GM12891 (cell line): ENCODE measurements at regions not wholly inside any gene's neighbourhood (a gene's known extent, or its start where the extent isn't known, plus 50 kb on each side); places are given as distances from the start of the nearest gene placed in this dataset.

Source experiments
- DNase-seq: peaks from one replicate; pipeline ENCODE4 v3.0.0; 2011; ENCODE audit warnings: low spot score; ENCODE audit not compliant: insufficient read length
- FAIRE-seq: peaks from 2 replicates; lab custom pipeline; 2011; peaks lifted over from hg19 to GRCh38; lab: Jason Lieb, UNC
- PAX5 ChIP-seq: IDR thresholded peaks from 2 replicates; pipeline ENCODE4 v1.6.1; 2011; ENCODE audit warnings: low read length, moderate library complexity, mild to moderate bottlenecking; ENCODE audit not compliant: insufficient read depth, severe bottlenecking
- POLR2A ChIP-seq: IDR thresholded peaks from 2 replicates; pipeline ENCODE4 v1.6.1; 2011; ENCODE audit warnings: low read depth, low read length, control low read depth
- POLR2AphosphoS5 ChIP-seq: IDR thresholded peaks from 2 replicates; pipeline ENCODE4 v1.6.1; 2011; ENCODE audit warnings: low read depth, low read length, control low read depth
- POU2F2 ChIP-seq: IDR thresholded peaks from 2 replicates; pipeline ENCODE4 v1.6.1; 2011; ENCODE audit warnings: low read depth, mild to moderate bottlenecking, control low read depth, low read length, moderate library complexity
- SPI1 ChIP-seq: IDR thresholded peaks from 2 replicates; pipeline ENCODE4 v1.6.1; 2011; ENCODE audit warnings: low read depth, low read length, control low read depth
- TAF1 ChIP-seq: IDR thresholded peaks from 2 replicates; pipeline ENCODE4 v1.6.1; 2011; ENCODE audit warnings: low read depth, low read length, control low read depth

- DNase-seq (no peak), FAIRE-seq (no peak)
- no peak for TF ChIP-seq SPI1
- no peak for TF ChIP-seq PAX5
- no peak for TF ChIP-seq POLR2AphosphoS5
- no peak for TF ChIP-seq POU2F2
- TF ChIP-seq TAF1 = no peak
- TF ChIP-seq POLR2A = no peak
These were observed 105.8 kb upstream of the NTRK2 start for GRCh38 chr9:84563691-84564090.

- no peak for FAIRE-seq
- no peak for TF ChIP-seq PAX5
- TF ChIP-seq POLR2AphosphoS5 = no peak
- no peak for TF ChIP-seq SPI1
- TF ChIP-seq POLR2A = no peak
- TF ChIP-seq POU2F2 = no peak
- no peak for TF ChIP-seq TAF1
- no peak for DNase-seq
These were observed 101.7 kb upstream of the NTRK2 start for GRCh38 chr9:84567805-84568204.

- DNase-seq (no peak), FAIRE-seq (no peak)
- TF ChIP-seq POU2F2 (no peak), POLR2A (no peak), PAX5 (no peak), POLR2AphosphoS5 (no peak), SPI1 (no peak), TAF1 (no peak)
These were observed 98.9 kb upstream of the NTRK2 start for GRCh38 chr9:84570482-84571154.

GRCh38 chr9:84573083-84573482, 96.4 kb upstream of the NTRK2 start:
- no peak for FAIRE-seq
- no peak for TF ChIP-seq SPI1
- TF ChIP-seq TAF1 = no peak
- TF ChIP-seq POLR2AphosphoS5 = no peak
- no peak for TF ChIP-seq POLR2A
- no peak for TF ChIP-seq PAX5
- TF ChIP-seq POU2F2 = no peak
- no peak for DNase-seq

GRCh38 chr9:84575705-84576104, 93.8 kb upstream of the NTRK2 start:
- TF ChIP-seq TAF1 (no peak), POU2F2 (no peak), SPI1 (no peak), POLR2AphosphoS5 (no peak), PAX5 (no peak), POLR2A (no peak)
- no peak for FAIRE-seq
- no peak for DNase-seq

GRCh38 chr9:84583866-84584265, 85.7 kb upstream of the NTRK2 start:
- no peak for FAIRE-seq
- TF ChIP-seq SPI1 = no peak
- TF ChIP-seq PAX5 = no peak
- TF ChIP-seq POLR2A = no peak
- no peak for TF ChIP-seq POU2F2
- no peak for DNase-seq

- no peak for FAIRE-seq
- TF ChIP-seq SPI1 (no peak), POLR2A (no peak), PAX5 (no peak), TAF1 (no peak), POLR2AphosphoS5 (no peak), POU2F2 (no peak)
These were observed 82.9 kb upstream of the NTRK2 start for GRCh38 chr9:84586662-84587061.

GRCh38 chr9:84587153-84587552, 82.4 kb upstream of the NTRK2 start:
- no peak for DNase-seq
- no peak for TF ChIP-seq TAF1
- TF ChIP-seq POLR2A = no peak
- TF ChIP-seq SPI1 = no peak
- TF ChIP-seq POU2F2 = no peak
- no peak for TF ChIP-seq PAX5
- TF ChIP-seq POLR2AphosphoS5 = no peak
- no peak for FAIRE-seq

More at GRCh38 chr9:84586662-84587061, 82.9 kb upstream of the NTRK2 start:
- no peak for DNase-seq

GRCh38 chr9:84589542-84589941, 80.0 kb upstream of the NTRK2 start:
- FAIRE-seq (no peak), DNase-seq (no peak)
- TF ChIP-seq POLR2AphosphoS5 = no peak
- no peak for TF ChIP-seq POLR2A
- TF ChIP-seq PAX5 = no peak
- TF ChIP-seq TAF1 = no peak
- TF ChIP-seq SPI1 = no peak
- no peak for TF ChIP-seq POU2F2
